HEK293 (cell line): ENCODE measurements at regions not wholly inside any gene's neighbourhood (a gene's known extent, or its start where the extent isn't known, plus 50 kb on each side); places are given as distances from the start of the nearest gene placed in this dataset.

Experiments used
- CTCF ChIA-PET: fragments of 350-600 bp; formaldehyde crosslinking; extraction: SDS; loops from one replicate; lab custom pipeline; 2021; ENCODE audit warnings: antibody characterized with exemption; lab: Yijun Ruan, JAX
- POLR2A ChIA-PET: fragments of 300-600 bp; formaldehyde crosslinking; extraction: SDS; loops from one replicate; lab custom pipeline; 2020; ENCODE audit warnings: antibody characterized with exemption, inconsistent platforms; lab: Yijun Ruan, JAX
- H3K27ac ChIP-seq: fragments of 200-500 bp; sonication (Bioruptor generic); 2 replicates; pipeline ENCODE4 v1.5.1; 2014; ENCODE audit warnings: low read depth, low read length, control low read depth, inconsistent platforms; ENCODE audit errors: extremely low read depth
- H3K36me3 ChIP-seq, 2 experiments: fragments of 200-500 bp in 1 of 2; sonication (Bioruptor generic) in 1 of 2; 1 replicate in 1 of 2; 2 replicates in 1 of 2; pipeline ENCODE4 v1.5.1; 2014 to 2017; ENCODE audit warnings: inconsistent platforms in 2 of 2, low read length in 2 of 2; ENCODE audit not compliant: control insufficient read depth in 2 of 2, insufficient read depth in 1 of 2
- H3K4me1 ChIP-seq: fragments of 200-500 bp; sonication (Bioruptor generic); 2 replicates; pipeline ENCODE4 v1.5.1; 2014; ENCODE audit warnings: mild to moderate bottlenecking, low read length, inconsistent platforms; ENCODE audit not compliant: control insufficient read depth, insufficient read depth
- H3K4me3 ChIP-seq: 2 replicates; pipeline ENCODE4 v1.5.1; 2011; ENCODE audit warnings: low read depth, mild to moderate bottlenecking, control low read depth, low read length, moderate library complexity
- H3K9me3 ChIP-seq: fragments of 200-500 bp; sonication (Bioruptor generic); 2 replicates; pipeline ENCODE4 v1.5.1; 2014; ENCODE audit warnings: low read depth, low read length, inconsistent platforms; ENCODE audit not compliant: control insufficient read depth, insufficient read depth
- KLF7 ChIP-seq: fragments of 450-650 bp; formaldehyde crosslinking; IDR thresholded peaks from 2 replicates; pipeline ENCODE4 v1.5.1; 2016; ENCODE audit warnings: missing biosample characterization, missing genetic modification characterization, borderline replicate concordance
- KLF8 ChIP-seq: fragments of 450-650 bp; formaldehyde crosslinking; IDR thresholded peaks from 2 replicates; pipeline ENCODE4 v1.5.1; 2016; ENCODE audit warnings: missing biosample characterization, missing genetic modification characterization
- OVOL3 ChIP-seq: fragments of 450-650 bp; formaldehyde crosslinking; IDR thresholded peaks from 2 replicates; pipeline ENCODE4 v1.5.1; 2016; ENCODE audit warnings: missing biosample characterization, missing genetic modification characterization
- PRDM1 ChIP-seq: fragments of 450-650 bp; formaldehyde crosslinking; IDR thresholded peaks from 2 replicates; pipeline ENCODE4; 2016; ENCODE audit warnings: missing biosample characterization, missing genetic modification characterization
- SALL2 ChIP-seq: fragments of 450-650 bp; formaldehyde crosslinking; IDR thresholded peaks from 2 replicates; pipeline ENCODE4 v1.5.0; 2017; ENCODE audit warnings: missing biosample characterization, mild to moderate bottlenecking, missing genetic modification characterization, borderline replicate concordance
- SCRT1 ChIP-seq: fragments of 450-650 bp; formaldehyde crosslinking; IDR thresholded peaks from 2 replicates; pipeline ENCODE4 v1.5.1; 2016; ENCODE audit warnings: missing biosample characterization, missing genetic modification characterization, borderline replicate concordance
- TRIM28 ChIP-seq: IDR thresholded peaks from 2 replicates; pipeline ENCODE4 v1.6.1; 2011; ENCODE audit warnings: low read length, control low read depth, borderline replicate concordance
- ZBTB1 ChIP-seq: fragments of 450-650 bp; formaldehyde crosslinking; IDR thresholded peaks from 2 replicates; pipeline ENCODE4 v1.5.1; 2016; ENCODE audit warnings: missing biosample characterization, missing genetic modification characterization
- ZBTB21 ChIP-seq: fragments of 450-650 bp; formaldehyde crosslinking; IDR thresholded peaks from 2 replicates; pipeline ENCODE4 v1.5.1; 2017; ENCODE audit warnings: missing biosample characterization, missing genetic modification characterization
- ZBTB7A ChIP-seq: fragments of 450-650 bp; formaldehyde crosslinking; IDR thresholded peaks from 2 replicates; pipeline ENCODE4 v1.5.1; 2016; ENCODE audit warnings: low read depth, missing biosample characterization, missing genetic modification characterization
- ZFP3 ChIP-seq: fragments of 450-650 bp; formaldehyde crosslinking; IDR thresholded peaks from 2 replicates; pipeline ENCODE4 v1.5.1; 2016; ENCODE audit warnings: low read depth, missing biosample characterization, missing genetic modification characterization
- ZNF16 ChIP-seq: fragments of 450-650 bp; formaldehyde crosslinking; IDR thresholded peaks from 2 replicates; pipeline ENCODE4 v1.5.1; 2016; ENCODE audit warnings: low read depth, missing biosample characterization, missing genetic modification characterization
- ZNF19 ChIP-seq: fragments of 450-650 bp; formaldehyde crosslinking; IDR thresholded peaks from 2 replicates; pipeline ENCODE4; 2016; ENCODE audit warnings: missing biosample characterization, missing genetic modification characterization, low read depth
- ZNF211 ChIP-seq: fragments of 450-650 bp; formaldehyde crosslinking; IDR thresholded peaks from 2 replicates; pipeline ENCODE4 v1.5.1; 2016; ENCODE audit warnings: low read depth, missing biosample characterization, missing genetic modification characterization
- ZNF26 ChIP-seq: fragments of 450-650 bp; formaldehyde crosslinking; IDR thresholded peaks from 2 replicates; pipeline ENCODE4 v1.5.1; 2016; ENCODE audit warnings: missing biosample characterization, missing genetic modification characterization
- ZNF391 ChIP-seq: fragments of 450-650 bp; formaldehyde crosslinking; IDR thresholded peaks from 2 replicates; pipeline ENCODE4 v1.5.1; 2016; ENCODE audit warnings: low read depth, missing biosample characterization, missing genetic modification characterization, borderline replicate concordance
- ZNF404 ChIP-seq: fragments of 450-650 bp; formaldehyde crosslinking; IDR thresholded peaks from 2 replicates; pipeline ENCODE4 v1.5.1; 2017; ENCODE audit warnings: missing biosample characterization, missing genetic modification characterization
- ZNF488 ChIP-seq: fragments of 450-650 bp; formaldehyde crosslinking; IDR thresholded peaks from 2 replicates; pipeline ENCODE4 v1.5.1; 2016; ENCODE audit warnings: missing biosample characterization, missing genetic modification characterization
- ZNF514 ChIP-seq: fragments of 450-650 bp; formaldehyde crosslinking; IDR thresholded peaks from 2 replicates; pipeline ENCODE4 v1.5.1; 2016; ENCODE audit warnings: missing biosample characterization, missing genetic modification characterization
- ZNF692 ChIP-seq: fragments of 450-650 bp; formaldehyde crosslinking; IDR thresholded peaks from 2 replicates; pipeline ENCODE4 v1.5.1; 2016; ENCODE audit warnings: missing biosample characterization, missing genetic modification characterization
- ZXDB ChIP-seq: fragments of 450-650 bp; formaldehyde crosslinking; IDR thresholded peaks from 2 replicates; pipeline ENCODE4 v1.5.1; 2016; ENCODE audit warnings: missing biosample characterization, missing genetic modification characterization
- TF ChIP-seq, protein P1 (sequence below): IDR thresholded peaks from 2 replicates; pipeline ENCODE4 v1.6.1; 2011; ENCODE audit warnings: mild to moderate bottlenecking, low read depth, low read length, borderline replicate concordance

DNA sequence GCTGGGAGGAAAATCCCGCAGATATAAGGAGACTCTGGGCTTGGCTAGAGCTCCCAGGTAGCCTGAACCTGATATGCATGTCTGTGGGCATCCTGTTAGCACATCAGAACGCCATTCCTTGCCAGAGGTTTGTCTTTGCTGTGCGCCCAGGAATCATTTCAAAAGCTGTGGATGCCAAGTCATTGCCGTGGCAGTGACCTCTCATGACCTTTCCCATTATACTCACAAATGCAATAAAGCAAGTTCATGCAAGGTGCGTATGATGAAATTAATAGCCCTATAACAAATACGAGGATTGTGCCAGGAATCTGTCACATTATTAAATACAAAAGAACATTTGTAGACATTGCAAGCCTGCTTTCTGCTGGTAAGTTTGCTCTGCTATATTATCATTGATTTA is 229.1 kb upstream of the PELI2 start:
- no peaks in the 10 kb centered on the region for H3K4me1 ChIP-seq
- no peaks in the 10 kb centered on the region for H3K9me3 ChIP-seq
- no peak overlapping the region for H3K4me3 ChIP-seq
- ChIA-PET POLR2A (interaction anchor here (0.7 kb wide), 1 partner anchor 720 kb away, joined by 4 read pairs; no protein-coding TSS in a partner anchor), CTCF (no interaction called here)
- H3K36me3 ChIP-seq: no peaks in the 10 kb centered on the region
- no peak for TF ChIP-seq SALL2
- TF ChIP-seq KLF8: no peak
- TF ChIP-seq KLF7 (tag by site-specific recombination): no peak
- TF ChIP-seq ZNF211 (tag by site-specific recombination): no peak
- TF ChIP-seq TRIM28: no peak
- no peak overlapping the region for H3K27ac ChIP-seq

DNA sequence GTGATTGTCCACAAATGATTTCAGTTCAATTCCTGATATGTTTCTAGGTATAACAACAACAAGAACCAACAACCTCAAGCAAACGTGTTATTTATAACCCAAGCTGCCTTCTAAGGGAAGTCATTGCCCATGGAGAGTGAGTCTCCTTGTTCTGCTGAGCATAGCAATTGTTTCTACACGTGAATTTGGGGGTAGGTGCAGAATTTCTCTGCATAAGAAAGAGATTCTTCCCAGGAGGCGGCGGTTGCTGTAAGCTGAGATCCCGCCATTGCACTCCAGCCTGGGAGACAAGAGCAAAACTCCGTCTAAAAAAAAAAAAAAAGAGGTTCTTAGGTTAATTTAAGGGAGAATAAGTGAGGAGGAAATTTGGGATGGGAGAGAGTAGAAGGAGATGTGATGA is 226.5 kb upstream of the PELI2 start:
- Histone ChIP-seq H3K4me1 (no peaks in the 10 kb centered on the region), H3K36me3 (no peaks in the 10 kb centered on the region), H3K4me3 (no peak overlapping the region), H3K9me3 (no peaks in the 10 kb centered on the region), H3K27ac (no peak overlapping the region)
- CTCF ChIA-PET: no interaction called here
- no peak for TF ChIP-seq PRDM1 (tag by site-specific recombination)
- no peak for TF ChIP-seq ZNF514 (tag by site-specific recombination)
- TF ChIP-seq KLF7 (tag by site-specific recombination): no peak
- no peak for TF ChIP-seq ZNF692 (tag by site-specific recombination)
- TF ChIP-seq ZNF19 (tag by site-specific recombination): no peak
- TF ChIP-seq ZXDB (tag by site-specific recombination): no peak
- POLR2A ChIA-PET: no interaction called here

- TF ChIP-seq SCRT1 (tag by site-specific recombination) (no peak), ZNF488 (tag by site-specific recombination) (no peak), ZBTB1 (tag by site-specific recombination) (no peak), OVOL3 (tag by site-specific recombination) (no peak), ZNF391 (tag by site-specific recombination) (no peak), ZBTB7A (tag by site-specific recombination) (no peak), ZNF26 (tag by site-specific recombination) (no peak), ZNF404 (no peak), ZBTB21 (tag by site-specific recombination) (no peak), ZNF16 (tag by site-specific recombination) (no peak), ZFP3 (tag by site-specific recombination) (no peak)
- TF ChIP-seq, protein P1, sequence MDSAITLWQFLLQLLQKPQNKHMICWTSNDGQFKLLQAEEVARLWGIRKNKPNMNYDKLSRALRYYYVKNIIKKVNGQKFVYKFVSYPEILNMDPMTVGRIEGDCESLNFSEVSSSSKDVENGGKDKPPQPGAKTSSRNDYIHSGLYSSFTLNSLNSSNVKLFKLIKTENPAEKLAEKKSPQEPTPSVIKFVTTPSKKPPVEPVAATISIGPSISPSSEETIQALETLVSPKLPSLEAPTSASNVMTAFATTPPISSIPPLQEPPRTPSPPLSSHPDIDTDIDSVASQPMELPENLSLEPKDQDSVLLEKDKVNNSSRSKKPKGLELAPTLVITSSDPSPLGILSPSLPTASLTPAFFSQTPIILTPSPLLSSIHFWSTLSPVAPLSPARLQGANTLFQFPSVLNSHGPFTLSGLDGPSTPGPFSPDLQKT: no peak
- TF ChIP-seq, all 188 proteins: peak for 0
- POLR2A ChIA-PET: no interaction called here
- CTCF ChIA-PET: interaction anchor here (0.6 to 1.2 kb wide), 2 partner anchors 457 to 1963 kb away, joined by 3 to 6 read pairs; no protein-coding TSS in a partner anchor
Observed at GRCh38 chr14:55892906-55893305, 225.3 kb upstream of the PELI2 start.

More at GRCh38 chr14:55892906-55893305, 225.3 kb upstream of the PELI2 start:
- no peak overlapping the region for H3K27ac ChIP-seq
- no peaks in the 10 kb centered on the region for H3K9me3 ChIP-seq
- H3K36me3 ChIP-seq: no peaks in the 10 kb centered on the region
- no peak overlapping the region for H3K4me3 ChIP-seq
- H3K4me1 ChIP-seq: no peaks in the 10 kb centered on the region
